T-helper 9 cell (primary cell): ENCODE measurements at regions not wholly inside any gene's neighbourhood (a gene's known extent, or its start where the extent isn't known, plus 50 kb on each side); places are given as distances from the start of the nearest gene placed in this dataset.
"Not testable (repeated sequence)": the region's sequence is repeated elsewhere in the genome, so short reads cannot be mapped to it uniquely, and the experiment has no call there.

ENCODE experiments used
- DNase-seq: peaks from one replicate; pipeline ENCODE4 v3.0.0-alpha.2; 2020

- DNase-seq = no peak
These were observed 348.8 kb upstream of the C2CD4B start for GRCh38 chr15:62513893-62514292.

- DNase-seq = no peak
These were observed 350.8 kb upstream of the C2CD4B start for GRCh38 chr15:62515696-62516395.

GRCh38 chr15:62517541-62517940 lies 352.5 kb upstream of the C2CD4B start:
- DNase-seq = no peak

GRCh38 chr15:62518666-62519065 lies 353.6 kb upstream of the C2CD4B start:
- not testable (repeated sequence) for DNase-seq

- no peak for DNase-seq
These were observed 354.8 kb upstream of the C2CD4B start for GRCh38 chr15:62519900-62520299.

GRCh38 chr15:62520887-62521286 lies 355.8 kb upstream of the C2CD4B start:
- DNase-seq = no peak

- no peak for DNase-seq
These were observed 356.3 kb upstream of the C2CD4B start for GRCh38 chr15:62521396-62521795.

GRCh38 chr15:62524848-62525247 lies 359.8 kb upstream of the C2CD4B start:
- DNase-seq = no peak

- DNase-seq = no peak
These were observed 362.3 kb upstream of the C2CD4B start for GRCh38 chr15:62527387-62527786.

GRCh38 chr15:62528505-62528904 lies 363.4 kb upstream of the C2CD4B start:
- no peak for DNase-seq

- DNase-seq = no peak
These were observed 367.3 kb upstream of the C2CD4B start for GRCh38 chr15:62532367-62532766.

- DNase-seq = no peak
These were observed 368.6 kb upstream of the C2CD4B start for GRCh38 chr15:62533687-62534086.

- no peak for DNase-seq
These were observed 369.9 kb upstream of the C2CD4B start for GRCh38 chr15:62534996-62535395.

GRCh38 chr15:62539236-62539635 lies 374.2 kb upstream of the C2CD4B start:
- no peak for DNase-seq

GRCh38 chr15:62541250-62541649 lies 376.2 kb upstream of the C2CD4B start:
- no peak for DNase-seq

GRCh38 chr15:62541846-62542245 lies 376.8 kb upstream of the C2CD4B start:
- DNase-seq = no peak

GRCh38 chr15:62544446-62544845 lies 379.4 kb upstream of the C2CD4B start:
- DNase-seq = no peak

GRCh38 chr15:62545467-62546227 lies 380.6 kb upstream of the C2CD4B start:
- no peak for DNase-seq

GRCh38 chr15:62546628-62547027 lies 381.5 kb upstream of the C2CD4B start:
- DNase-seq = no peak

- no peak for DNase-seq
These were observed 382.5 kb upstream of the C2CD4B start for GRCh38 chr15:62547584-62547983.

- no peak for DNase-seq
These were observed 384.4 kb upstream of the C2CD4B start for GRCh38 chr15:62549345-62549970.

GRCh38 chr15:62550106-62550505 lies 385.0 kb upstream of the C2CD4B start:
- DNase-seq = no peak

- no peak for DNase-seq
These were observed 387.4 kb upstream of the C2CD4B start for GRCh38 chr15:62552444-62552843.
